HL-60 (cell line): ENCODE measurements at regions not wholly inside any gene's neighbourhood (a gene's known extent, or its start where the extent isn't known, plus 50 kb on each side); places are given as distances from the start of the nearest gene placed in this dataset.

ENCODE experiments used
- DNase-seq, 2 experiments: peaks; one replicate each; pipeline ENCODE4 v3.0.0-alpha.2; 2010 to 2020; ENCODE audit warnings: low read depth in 1 of 2, low spot score in 1 of 2
- H3K27ac ChIP-seq: fragments of 250-450 bp; sonication (Bioruptor Pico); replicated peaks from 2 replicates; pipeline ENCODE4 v1.5.1; 2020; ENCODE audit warnings: mild to moderate bottlenecking, moderate library complexity
- H3K27me3 ChIP-seq: fragments of 250-450 bp; sonication (Bioruptor Pico); 2 replicates; pipeline ENCODE4 v1.5.1; 2021; ENCODE audit warnings: mild to moderate bottlenecking, moderate library complexity; ENCODE audit not compliant: insufficient read depth, poor library complexity, severe bottlenecking
- H3K4me3 ChIP-seq: replicated peaks from 2 replicates; pipeline ENCODE4 v1.5.1; 2011; ENCODE audit warnings: mild to moderate bottlenecking, control low read depth, low read length; ENCODE audit not compliant: insufficient read depth
- CTCF ChIP-seq: IDR thresholded peaks from one replicate; pipeline ENCODE4 v1.5.1; 2011; ENCODE audit warnings: low read length, control low read depth, inconsistent platforms; ENCODE audit not compliant: insufficient read depth
- GABPA ChIP-seq: IDR thresholded peaks from 2 replicates; pipeline ENCODE4 v1.6.1; 2012; ENCODE audit warnings: low read depth
- POLR2AphosphoS5 ChIP-seq: IDR thresholded peaks from 2 replicates; pipeline ENCODE4 v1.6.1; 2012; ENCODE audit warnings: low read depth
- REST ChIP-seq: IDR thresholded peaks from 2 replicates; pipeline ENCODE4 v1.6.1; 2012; ENCODE audit warnings: low read depth; ENCODE audit not compliant: insufficient replicate concordance
- SPI1 ChIP-seq: IDR thresholded peaks from 2 replicates; pipeline ENCODE4 v1.6.1; 2012; ENCODE audit warnings: low read depth, mild to moderate bottlenecking, borderline replicate concordance

- H3K4me3 ChIP-seq, result no peak overlapping the region
- H3K27ac ChIP-seq, result no peak overlapping the region
- no peak for DNase-seq
- TF ChIP-seq GABPA, result no peak
- no peak for TF ChIP-seq CTCF
- TF ChIP-seq POLR2AphosphoS5, result no peak
- TF ChIP-seq REST, result no peak
- no peak for TF ChIP-seq SPI1
- H3K27me3 ChIP-seq, result no peaks in the 10 kb centered on the region
These were observed 269.9 kb upstream of the PAPPA start for GRCh38 chr9:115883467-115884329.

- DNase-seq, result no peak
- Histone ChIP-seq H3K4me3 (no peak overlapping the region), H3K27ac (no peak overlapping the region), H3K27me3 (no peaks in the 10 kb centered on the region)
- TF ChIP-seq SPI1 (no peak), CTCF (no peak), POLR2AphosphoS5 (no peak), REST (no peak), GABPA (no peak)
These were observed 268.7 kb upstream of the PAPPA start for GRCh38 chr9:115884846-115885245.

GRCh38 chr9:115888131-115888530, 265.5 kb upstream of the PAPPA start:
- no peak for DNase-seq
- TF ChIP-seq GABPA (no peak), SPI1 (no peak), CTCF (no peak), POLR2AphosphoS5 (no peak), REST (no peak)
- no peaks in the 10 kb centered on the region for H3K27me3 ChIP-seq
- no peak overlapping the region for H3K4me3 ChIP-seq
- H3K27ac ChIP-seq, result no peak overlapping the region
